ENCODE measurements at regions not wholly inside any gene's neighbourhood (a gene's known extent, or its start where the extent isn't known, plus 50 kb on each side); places are given as distances from the start of the nearest gene placed in this dataset.

GRCh38 chr7:36802459-36803135, 78.3 kb upstream of the AOAH start:
- no peak for TF ChIP-seq EZH2 (IDR thresholded peaks at IDR 0.05)
- TF ChIP-seq CTCF (IDR thresholded peaks at IDR 0.05) = no peak

All from neural progenitor cell (in vitro differentiated cells).